H1 (cell line): ENCODE measurements at regions not wholly inside any gene's neighbourhood (a gene's known extent, or its start where the extent isn't known, plus 50 kb on each side); places are given as distances from the start of the nearest gene placed in this dataset.

Experiments used
- CTCF ChIA-PET: fragments of 300-600 bp; sonication (Branson Sonifier 250); formaldehyde crosslinking; loops from one replicate; lab custom pipeline; 2021; ENCODE audit not compliant: partially characterized antibody; lab: Charles Lee
- POLR2A ChIA-PET: fragments of 300-600 bp; sonication (Branson Sonifier 250); formaldehyde crosslinking; loops from one replicate; lab custom pipeline; 2021; ENCODE audit warnings: inconsistent platforms; ENCODE audit not compliant: partially characterized antibody; lab: Charles Lee
- DNase-seq, 2 experiments: peaks; one replicate each; pipeline versions ENCODE4 v3.0.0 to v3.0.0-alpha.2; 2010 to 2022; ENCODE audit warnings: low spot score in 2 of 2, low read depth in 1 of 2, mixed read lengths in 1 of 2
- FAIRE-seq: peaks from 2 replicates; lab custom pipeline; 2011; peaks lifted over from hg19 to GRCh38; lab: Jason Lieb, UNC
- H2AFZ ChIP-seq: 2 replicates; pipeline ENCODE4 v1.8.1; 2012; ENCODE audit warnings: low read length, inconsistent platforms
- H2AK5ac ChIP-seq: 2 replicates; pipeline ENCODE4 v1.6.1; 2013; ENCODE audit warnings: low read depth, low read length
- H2BK120ac ChIP-seq: replicated peaks from 2 replicates; pipeline ENCODE3; 2013; ENCODE audit warnings: low read depth, low read length, inconsistent platforms
- H2BK12ac ChIP-seq: 2 replicates; pipeline ENCODE4 v1.6.1; 2013; ENCODE audit warnings: low read depth, low read length
- H2BK15ac ChIP-seq: 2 replicates; pipeline ENCODE4 v1.6.1; 2013; ENCODE audit warnings: low read length
- H2BK20ac ChIP-seq: 2 replicates; pipeline ENCODE4 v1.6.1; 2013; ENCODE audit warnings: low read length
- H2BK5ac ChIP-seq: 2 replicates; pipeline ENCODE4 v1.6.1; 2013; ENCODE audit warnings: low read depth, low read length
- H3K14ac ChIP-seq: 2 replicates; pipeline ENCODE4 v1.6.1; 2013; ENCODE audit warnings: inconsistent platforms; ENCODE audit not compliant: insufficient read length
- H3K18ac ChIP-seq: 2 replicates; pipeline ENCODE4 v1.6.1; 2013; ENCODE audit warnings: low read length; ENCODE audit errors: extremely low read depth
- H3K23ac ChIP-seq: 2 replicates; pipeline ENCODE4 v1.6.1; 2013; ENCODE audit warnings: inconsistent platforms; ENCODE audit not compliant: insufficient read length
- H3K23me2 ChIP-seq: 2 replicates; pipeline ENCODE4 v1.6.1; 2013; ENCODE audit warnings: low read depth, low read length
- H3K27ac ChIP-seq: 2 replicates; pipeline ENCODE4 v1.6.1; 2011; ENCODE audit warnings: low read depth, low read length, inconsistent platforms
- H3K27me3 ChIP-seq, 4 experiments: replicated peaks in 1 of 4; 1 replicate in 1 of 4; 2 replicates in 3 of 4; pipeline versions ENCODE4 v1.6.1 to v1.8.1; 2011 to 2013; ENCODE audit warnings: low read length in 3 of 4, mild to moderate bottlenecking in 3 of 4, inconsistent platforms in 2 of 4, mixed read lengths in 2 of 4, moderate library complexity in 1 of 4; ENCODE audit not compliant: control insufficient read depth in 3 of 4, insufficient read depth in 3 of 4; ENCODE audit errors: extremely low read depth in 1 of 4
- H3K36me3 ChIP-seq, 4 experiments: 2 replicates each; pipeline versions ENCODE4 v1.6.1 to v1.8.1; 2011 to 2013; ENCODE audit warnings: mild to moderate bottlenecking in 4 of 4, low read length in 3 of 4, moderate library complexity in 2 of 4, control low read depth in 1 of 4, inconsistent platforms in 1 of 4; ENCODE audit not compliant: insufficient read depth in 4 of 4, control insufficient read depth in 2 of 4
- H3K4ac ChIP-seq: replicated peaks from 2 replicates; pipeline ENCODE3; 2013; ENCODE audit warnings: low read length, low read depth, mixed read lengths, inconsistent platforms; ENCODE audit not compliant: insufficient read length
- H3K4me1 ChIP-seq, 4 experiments: replicated peaks in 1 of 4; 1 replicate in 1 of 4; 2 replicates in 3 of 4; pipeline versions ENCODE4 v1.6.1 to v1.8.1; 2011 to 2013; ENCODE audit warnings: low read length in 3 of 4, inconsistent platforms in 2 of 4, mixed read lengths in 1 of 4; ENCODE audit not compliant: insufficient read depth in 4 of 4, control insufficient read depth in 3 of 4
- H3K4me2 ChIP-seq, 2 experiments: 2 replicates each; pipeline versions ENCODE4 v1.6.1 to v1.8.1; 2011 to 2013; ENCODE audit warnings: low read depth in 2 of 2, low read length in 2 of 2, control low read depth in 1 of 2, inconsistent platforms in 1 of 2, mild to moderate bottlenecking in 1 of 2; ENCODE audit not compliant: insufficient read depth in 1 of 2
- H3K4me3 ChIP-seq, 4 experiments: fragments of 200-600, 300-600 bp in 1 of 4; sonication (generic), shearing (Covaris generic), sonication (Bioruptor Twin) in 1 of 4; 2 replicates each; pipeline versions ENCODE4 v1.5.1 to v1.8.1; 2011 to 2016; ENCODE audit warnings: low read length in 4 of 4, low read depth in 3 of 4, control low read depth in 2 of 4, inconsistent platforms in 2 of 4, mild to moderate bottlenecking in 2 of 4, mixed read lengths in 1 of 4, moderate library complexity in 1 of 4; ENCODE audit not compliant: insufficient read depth in 2 of 4; ENCODE audit errors: extremely low read depth in 1 of 4
- H3K56ac ChIP-seq: replicated peaks from 2 replicates; pipeline ENCODE3; 2013; ENCODE audit warnings: low read depth, mild to moderate bottlenecking, mixed read lengths, low read length, inconsistent platforms; ENCODE audit not compliant: insufficient read length
- H3K79me1 ChIP-seq: 2 replicates; pipeline ENCODE4 v1.6.1; 2013; ENCODE audit warnings: low read depth, low read length, control low read depth
- H3K79me2 ChIP-seq, 2 experiments: 2 replicates each; pipeline versions ENCODE4 v1.6.1 to v1.8.1; 2012 to 2013; ENCODE audit warnings: low read length in 2 of 2, mild to moderate bottlenecking in 2 of 2, inconsistent platforms in 1 of 2; ENCODE audit not compliant: insufficient read depth in 2 of 2, control insufficient read depth in 1 of 2
- H3K9ac ChIP-seq, 4 experiments: replicated peaks in 1 of 4; 1 replicate in 1 of 4; 2 replicates in 3 of 4; pipeline versions ENCODE4 v1.6.1 to v1.8.1; 2011 to 2013; ENCODE audit warnings: low read depth in 3 of 4, low read length in 3 of 4, control low read depth in 2 of 4, mild to moderate bottlenecking in 2 of 4, moderate library complexity in 2 of 4, inconsistent platforms in 1 of 4; ENCODE audit errors: extremely low read depth in 1 of 4
- H3K9me3 ChIP-seq, 2 experiments: 2 replicates each; pipeline versions ENCODE4 v1.6.1 to v1.8.1; 2012 to 2013; ENCODE audit warnings: mild to moderate bottlenecking in 2 of 2, moderate library complexity in 2 of 2, control low read depth in 1 of 2, inconsistent platforms in 1 of 2, low read depth in 1 of 2, low read length in 1 of 2, mixed read lengths in 1 of 2; ENCODE audit not compliant: insufficient read depth in 2 of 2
- H4K20me1 ChIP-seq, 2 experiments: replicated peaks in 1 of 2; 2 replicates each; pipeline versions ENCODE3 to v1.8.1; 2011 to 2013; ENCODE audit warnings: inconsistent platforms in 2 of 2, low read length in 2 of 2, mild to moderate bottlenecking in 1 of 2; ENCODE audit not compliant: insufficient read depth in 2 of 2, control insufficient read depth in 1 of 2
- H4K5ac ChIP-seq: 2 replicates; pipeline ENCODE4 v1.6.1; 2013; ENCODE audit warnings: low read length, low read depth, mixed read lengths, inconsistent platforms; ENCODE audit not compliant: insufficient read length
- H4K8ac ChIP-seq: 2 replicates; pipeline ENCODE4 v1.8.0; 2013; ENCODE audit warnings: mild to moderate bottlenecking, moderate library complexity, low read length, inconsistent platforms; ENCODE audit not compliant: insufficient read depth; ENCODE audit errors: extremely low read depth
- H4K91ac ChIP-seq: replicated peaks from 2 replicates; pipeline ENCODE3; 2013; ENCODE audit warnings: low read length, mixed read lengths, inconsistent platforms; ENCODE audit not compliant: insufficient read length
- EGR1 ChIP-seq: IDR thresholded peaks from 2 replicates; pipeline ENCODE4 v1.6.1; 2011; ENCODE audit warnings: low read depth, low read length, borderline replicate concordance
- WGBS, 2 experiments: shearing (Covaris generic) in 1 of 2; methylation state at CpG; one replicate each; pipeline versions ENCODE4 v1.1.6 to v1.1.7; 2013 to 2015; ENCODE audit warnings: low lambda C conversion rate in 2 of 2, mixed read lengths in 2 of 2, inconsistent platforms in 1 of 2, low coverage in 1 of 2, missing lambda C conversion rate in 1 of 2; ENCODE audit not compliant: insufficient replicate concordance in 2 of 2, insufficient coverage in 1 of 2, insufficient read length in 1 of 2; ENCODE audit errors: extremely low coverage in 1 of 2, missing lambda C conversion rate in 1 of 2; 5-methylcytosine and 5-hydroxymethylcytosine counted together

DNA sequence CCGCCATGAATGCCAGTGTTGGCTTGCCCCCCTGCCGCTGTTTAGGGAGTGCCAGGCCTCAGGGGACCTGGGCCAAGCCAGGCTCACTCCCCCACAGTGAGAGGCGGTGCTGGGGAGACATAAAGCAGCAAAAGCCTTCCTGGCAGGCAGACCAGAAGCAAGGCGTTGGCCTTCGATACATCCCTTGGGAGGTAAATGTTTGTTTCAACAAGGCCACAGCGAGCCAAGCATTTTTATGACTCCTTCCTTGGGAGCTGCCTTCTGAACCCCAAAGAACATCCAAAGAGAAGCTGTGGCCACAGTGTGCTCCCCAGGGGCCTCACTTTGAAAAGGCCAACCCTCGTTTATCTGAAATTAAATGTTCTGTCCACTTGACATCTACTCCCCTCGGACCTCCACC lies 119.7 kb upstream of the CIBAR2 start:
- H3K56ac ChIP-seq, result no peak overlapping the region
- no peak overlapping the region; the same call in 1 of the 2 replicates for H4K8ac ChIP-seq
- H3K9ac ChIP-seq, result no peak overlapping the region
- POLR2A ChIA-PET, result interaction anchor here (1.0 kb wide), 1 partner anchor 10 kb away, joined by 3 read pairs; no protein-coding TSS in a partner anchor
- no peak overlapping the region for H2AK5ac ChIP-seq
- H3K27ac ChIP-seq, result no peak overlapping the region
- H3K9me3 ChIP-seq, result no peaks in the 10 kb centered on the region
- no peaks in the 10 kb centered on the region for H3K36me3 ChIP-seq
- H3K4me3 ChIP-seq, result no peak overlapping the region
- H2AFZ ChIP-seq, result no peak overlapping the region
- H3K18ac ChIP-seq, result no peak overlapping the region
- H2BK15ac ChIP-seq, result no peak overlapping the region
- H4K20me1 ChIP-seq, result peaks cover 0 to 6% of the 10 kb centered on the region in 2 experiments
- H3K27me3 ChIP-seq, result no peaks in the 10 kb centered on the region; a peak in 2 of 7 replicates
- WGBS, 2 experiments, result 90% methylated on average over 8 of the region's 8 CpGs; no CpG with 5 or more reads in 1 of the 2 experiments
- CTCF ChIA-PET, result interaction anchor here (0.9 to 33.8 kb wide), 7 partner anchors 9 to 190 kb away, joined by 3 to 371 read pairs (median 4); no protein-coding TSS in a partner anchor
- no peak overlapping the region for H3K4ac ChIP-seq
- H3K79me2 ChIP-seq, result peaks cover 0 to 5% of the 10 kb centered on the region in 2 experiments; a peak in 1 of 4 replicates
- peaks cover 12% of the 10 kb centered on the region for H3K79me1 ChIP-seq
- H4K5ac ChIP-seq, result no peak overlapping the region
- peaks cover 4 to 30% (median 19%) of the 10 kb centered on the region in 4 experiments for H3K4me1 ChIP-seq
- H2BK20ac ChIP-seq, result no peak overlapping the region
- no peak for FAIRE-seq
- no peak for DNase-seq
- no peak overlapping the region for H3K14ac ChIP-seq
- H3K23ac ChIP-seq, result no peak overlapping the region
- no peak overlapping the region for H3K4me2 ChIP-seq
- no peak overlapping the region for H2BK5ac ChIP-seq
- no peak overlapping the region for H2BK120ac ChIP-seq
- peaks cover 15% of the 10 kb centered on the region; the same call in 1 of the 2 replicates for H3K23me2 ChIP-seq
- H2BK12ac ChIP-seq, result no peak overlapping the region
- H4K91ac ChIP-seq, result no peak overlapping the region
- no peak for TF ChIP-seq EGR1
